MM.1S (cell line): ENCODE measurements at regions not wholly inside any gene's neighbourhood (a gene's known extent, or its start where the extent isn't known, plus 50 kb on each side); places are given as distances from the start of the nearest gene placed in this dataset.
"Not testable (repeated sequence)": the region's sequence is repeated elsewhere in the genome, so short reads cannot be mapped to it uniquely, and the experiment has no call there.

Source experiments
- DNase-seq: peaks from one replicate; pipeline ENCODE4 v3.0.0-alpha.2; 2015
- H2AFZ ChIP-seq: fragments of 300-600 bp; sonication (generic); 2 replicates; pipeline ENCODE4 v1.6.0; 2016; ENCODE audit warnings: antibody characterized with exemption, low read length
- H3F3A ChIP-seq: fragments of 300-600 bp; sonication (generic); 2 replicates; pipeline ENCODE4 v1.6.1; 2016; ENCODE audit warnings: mild to moderate bottlenecking, antibody characterized with exemption, low read length, moderate library complexity, mixed read lengths; ENCODE audit not compliant: insufficient read depth
- H3K27ac ChIP-seq: fragments of 300-600 bp; sonication (generic); 2 replicates; pipeline ENCODE4 v1.5.1; 2016; ENCODE audit warnings: mild to moderate bottlenecking, low read length
- H3K27me3 ChIP-seq: fragments of 300-600 bp; sonication (generic); replicated peaks from 2 replicates; pipeline ENCODE4 v1.6.0; 2016; ENCODE audit warnings: low read length; ENCODE audit not compliant: insufficient read depth
- H3K36me3 ChIP-seq: fragments of 300-600 bp; sonication (generic); replicated peaks from 2 replicates; pipeline ENCODE4 v1.6.1; 2016; ENCODE audit warnings: mild to moderate bottlenecking, low read length, mixed read lengths; ENCODE audit not compliant: insufficient read depth
- H3K4me1 ChIP-seq: fragments of 300-600 bp; sonication (generic); 2 replicates; pipeline ENCODE4 v1.6.1; 2016; ENCODE audit warnings: low read length, mixed read lengths
- H3K4me2 ChIP-seq: fragments of 300-600 bp; sonication (generic); 2 replicates; pipeline ENCODE4 v1.6.0; 2016; ENCODE audit warnings: low read depth, low read length
- H3K4me3 ChIP-seq: fragments of 300-600 bp; sonication (generic); 2 replicates; pipeline ENCODE4 v1.5.1; 2016; ENCODE audit warnings: low read length, mixed read lengths
- H3K79me2 ChIP-seq: fragments of 300-600 bp; sonication (generic); 2 replicates; pipeline ENCODE4 v1.6.1; 2016; ENCODE audit warnings: mixed run types, low read length, mixed read lengths
- H3K9ac ChIP-seq: fragments of 300-600 bp; sonication (generic); 2 replicates; pipeline ENCODE4 v1.6.1; 2016; ENCODE audit warnings: low read length, mixed read lengths
- H3K9me2 ChIP-seq: fragments of 300-600 bp; sonication (generic); replicated peaks from 2 replicates; pipeline ENCODE4 v1.6.1; 2016; ENCODE audit warnings: mild to moderate bottlenecking, low read length, mixed read lengths; ENCODE audit not compliant: insufficient read depth
- H3K9me3 ChIP-seq: fragments of 300-600 bp; sonication (generic); replicated peaks from 2 replicates; pipeline ENCODE4 v1.6.1; 2016; ENCODE audit warnings: mild to moderate bottlenecking, low read length, mixed read lengths; ENCODE audit not compliant: insufficient read depth
- H4K20me1 ChIP-seq: fragments of 300-600 bp; sonication (generic); 2 replicates; pipeline ENCODE4 v1.6.1; 2016; ENCODE audit warnings: mild to moderate bottlenecking, low read length, moderate library complexity, mixed read lengths; ENCODE audit not compliant: insufficient read depth
- EZH2 ChIP-seq: fragments of 300-600 bp; sonication (generic); optimal IDR thresholded peaks from 2 replicates; pipeline ENCODE3; 2017; ENCODE audit warnings: low read depth, mild to moderate bottlenecking, antibody characterized with exemption, low read length, mixed read lengths
- EZH2phosphoT487 ChIP-seq: fragments of 300-600 bp; sonication (generic); IDR thresholded peaks from 2 replicates; pipeline ENCODE4 v1.6.1; 2018; ENCODE audit warnings: antibody characterized with exemption, low read length
- TF ChIP-seq, protein P1 (sequence below): fragments of 300-600 bp; sonication (generic); IDR thresholded peaks from 2 replicates; pipeline ENCODE4 v1.5.1; 2016; ENCODE audit warnings: antibody characterized with exemption, low read length, mixed read lengths

DNA sequence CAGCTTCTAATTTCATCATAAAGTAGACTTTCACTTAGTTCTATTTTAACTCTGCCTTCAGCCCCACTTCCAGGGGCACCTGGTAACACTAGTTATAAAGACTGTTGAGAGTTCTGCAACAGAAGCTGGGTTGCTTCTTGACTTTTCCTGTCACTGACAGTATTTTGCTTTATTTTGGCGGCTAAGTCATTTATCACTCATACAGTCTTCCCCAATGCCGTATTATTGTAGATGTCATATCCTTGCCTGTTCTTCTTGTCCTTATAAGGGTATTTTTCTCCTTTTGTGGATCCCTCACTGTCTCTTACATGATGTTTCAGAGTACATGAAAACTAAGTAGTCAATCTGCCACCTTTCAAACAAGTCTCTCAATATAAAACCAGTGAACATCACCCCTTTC lies 369.0 kb upstream of the PPP2R3A start:
- no peak for DNase-seq
- Histone ChIP-seq H3K27me3 (no peaks in the 10 kb centered on the region), H3K4me3 (no peak overlapping the region), H3K9me2 (no peaks in the 10 kb centered on the region), H4K20me1 (no peaks in the 10 kb centered on the region), H3F3A (no peaks in the 10 kb centered on the region), H3K27ac (no peak overlapping the region), H3K79me2 (no peaks in the 10 kb centered on the region), H3K9ac (no peak overlapping the region), H2AFZ (no peak overlapping the region), H3K36me3 (no peaks in the 10 kb centered on the region), H3K4me1 (no peaks in the 10 kb centered on the region), H3K4me2 (no peak overlapping the region), H3K9me3 (no peaks in the 10 kb centered on the region)
- TF ChIP-seq, protein P1, sequence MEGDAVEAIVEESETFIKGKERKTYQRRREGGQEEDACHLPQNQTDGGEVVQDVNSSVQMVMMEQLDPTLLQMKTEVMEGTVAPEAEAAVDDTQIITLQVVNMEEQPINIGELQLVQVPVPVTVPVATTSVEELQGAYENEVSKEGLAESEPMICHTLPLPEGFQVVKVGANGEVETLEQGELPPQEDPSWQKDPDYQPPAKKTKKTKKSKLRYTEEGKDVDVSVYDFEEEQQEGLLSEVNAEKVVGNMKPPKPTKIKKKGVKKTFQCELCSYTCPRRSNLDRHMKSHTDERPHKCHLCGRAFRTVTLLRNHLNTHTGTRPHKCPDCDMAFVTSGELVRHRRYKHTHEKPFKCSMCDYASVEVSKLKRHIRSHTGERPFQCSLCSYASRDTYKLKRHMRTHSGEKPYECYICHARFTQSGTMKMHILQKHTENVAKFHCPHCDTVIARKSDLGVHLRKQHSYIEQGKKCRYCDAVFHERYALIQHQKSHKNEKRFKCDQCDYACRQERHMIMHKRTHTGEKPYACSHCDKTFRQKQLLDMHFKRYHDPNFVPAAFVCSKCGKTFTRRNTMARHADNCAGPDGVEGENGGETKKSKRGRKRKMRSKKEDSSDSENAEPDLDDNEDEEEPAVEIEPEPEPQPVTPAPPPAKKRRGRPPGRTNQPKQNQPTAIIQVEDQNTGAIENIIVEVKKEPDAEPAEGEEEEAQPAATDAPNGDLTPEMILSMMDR: no peak
- TF ChIP-seq EZH2 (no peak), EZH2phosphoT487 (no peak)

DNA sequence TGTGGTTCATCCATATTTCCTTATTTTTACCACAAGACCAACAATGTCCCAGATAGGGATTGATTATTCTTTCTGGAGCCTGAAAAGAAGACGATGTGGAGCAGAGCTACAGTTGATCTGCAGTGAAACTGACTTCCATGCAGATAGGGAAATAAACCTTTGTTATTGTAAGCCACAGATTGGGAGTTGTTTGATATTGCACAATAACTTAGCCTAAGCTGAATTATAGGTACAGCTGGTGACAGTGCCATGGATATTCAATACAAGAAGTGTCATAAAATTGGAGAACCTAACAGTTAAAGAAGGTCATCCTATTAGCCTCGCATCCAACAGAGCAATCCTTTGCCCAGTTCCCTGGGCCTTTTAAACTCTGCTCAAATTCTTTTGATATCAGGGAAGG lies 367.7 kb upstream of the PPP2R3A start:
- no peak for DNase-seq
- no peak overlapping the region for H3K9ac ChIP-seq
- TF ChIP-seq EZH2phosphoT487 (no peak), EZH2 (no peak)
- TF ChIP-seq, protein P1: no peak
- H3K79me2 ChIP-seq: no peaks in the 10 kb centered on the region
- H3K27me3 ChIP-seq: no peaks in the 10 kb centered on the region
- no peak overlapping the region for H3K27ac ChIP-seq
- H3K36me3 ChIP-seq: no peaks in the 10 kb centered on the region
- no peak overlapping the region for H3K4me2 ChIP-seq
- no peaks in the 10 kb centered on the region for H4K20me1 ChIP-seq
- no peak overlapping the region for H3K4me3 ChIP-seq
- H2AFZ ChIP-seq: no peak overlapping the region
- H3F3A ChIP-seq: no peaks in the 10 kb centered on the region
- no peaks in the 10 kb centered on the region for H3K9me2 ChIP-seq
- H3K4me1 ChIP-seq: no peaks in the 10 kb centered on the region
- H3K9me3 ChIP-seq: no peaks in the 10 kb centered on the region

DNA sequence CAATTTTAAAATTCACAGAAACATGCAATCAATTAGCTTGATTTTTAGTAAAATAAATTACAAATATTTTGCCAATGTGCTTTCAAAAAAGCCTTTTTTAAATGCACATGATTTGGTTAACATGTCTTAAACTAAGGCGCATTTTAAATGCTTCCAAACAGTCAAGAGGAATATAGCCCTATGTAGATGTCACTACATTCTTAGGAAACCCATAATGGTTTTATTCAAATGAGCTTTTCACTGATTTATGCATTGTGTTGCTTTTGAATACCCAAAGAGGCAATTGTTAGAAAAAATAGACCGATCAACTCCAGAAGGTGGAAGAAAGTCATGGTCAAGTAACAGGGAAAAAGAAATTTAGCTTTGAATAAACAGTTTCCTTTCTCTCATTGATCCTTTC lies 366.9 kb upstream of the PPP2R3A start:
- DNase-seq: no peak
- H3K27ac ChIP-seq: no peak overlapping the region
- no peak overlapping the region for H3K4me3 ChIP-seq
- no peaks in the 10 kb centered on the region for H3K79me2 ChIP-seq
- no peaks in the 10 kb centered on the region for H4K20me1 ChIP-seq
- H3K27me3 ChIP-seq: no peaks in the 10 kb centered on the region
- no peaks in the 10 kb centered on the region for H3K9me3 ChIP-seq
- H2AFZ ChIP-seq: no peak overlapping the region
- H3K36me3 ChIP-seq: no peaks in the 10 kb centered on the region
- TF ChIP-seq EZH2 (no peak), EZH2phosphoT487 (no peak)
- TF ChIP-seq, protein P1: no peak
- H3K4me1 ChIP-seq: no peaks in the 10 kb centered on the region
- H3K4me2 ChIP-seq: no peak overlapping the region
- H3F3A ChIP-seq: no peaks in the 10 kb centered on the region
- no peak overlapping the region for H3K9ac ChIP-seq
- H3K9me2 ChIP-seq: no peaks in the 10 kb centered on the region

DNA sequence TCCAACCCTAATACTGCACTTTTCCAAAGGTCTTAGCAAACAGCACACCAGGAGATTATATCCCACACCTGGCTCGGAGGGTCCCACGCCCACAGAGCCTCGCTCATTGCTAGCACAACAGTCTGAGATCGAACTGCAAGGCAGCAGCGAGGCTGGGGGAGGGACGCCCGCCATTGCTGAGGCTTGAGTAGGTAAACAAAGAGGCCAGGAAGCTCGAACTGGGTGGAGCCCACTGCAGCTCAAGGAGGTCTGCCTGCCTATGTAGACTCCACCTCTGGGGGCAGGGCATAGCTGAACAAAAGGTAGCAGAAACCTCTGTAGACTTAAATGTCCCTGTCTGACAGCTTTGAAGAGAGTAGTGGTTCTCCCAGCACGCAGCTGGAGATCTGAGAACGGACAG lies 361.0 kb upstream of the PPP2R3A start:
- H3K9me3 ChIP-seq, H2AFZ ChIP-seq, H3K27ac ChIP-seq, DNase-seq, H3K4me1 ChIP-seq, H3K9ac ChIP-seq, H3K9me2 ChIP-seq, H3K4me2 ChIP-seq, H3F3A ChIP-seq, H3K4me3 ChIP-seq, H3K79me2 ChIP-seq, H4K20me1 ChIP-seq, H3K36me3 ChIP-seq, H3K27me3 ChIP-seq: not testable (repeated sequence)
